Adrenal gland (tissue), 5 donors: ENCODE measurements at regions not wholly inside any gene's neighbourhood (a gene's known extent, or its start where the extent isn't known, plus 50 kb on each side); places are given as distances from the start of the nearest gene placed in this dataset.

Source experiments
- CTCF ChIP-seq, 6 experiments: fragments of 450-650 bp in 4 of 6; fragments of 200-600 bp in 2 of 6; sonication (generic) in 1 of 6; IDR thresholded peaks; 1 replicate in 5 of 6; 2 replicates in 1 of 6; pipeline versions ENCODE4 v1.5.1 to v1.8.0; 2016 to 2021; ENCODE audit warnings: antibody characterized with exemption in 6 of 6, mild to moderate bottlenecking in 2 of 6, moderate library complexity in 1 of 6
- POLR2A ChIP-seq, 2 donors: fragments of 450-650 bp; IDR thresholded peaks; one replicate each; pipeline ENCODE4 v1.6.1; 2017; ENCODE audit warnings: antibody characterized with exemption in 2 of 2, mild to moderate bottlenecking in 2 of 2, moderate library complexity in 1 of 2
- donor health status: DM: no; HTN: no; CAD: no.

- no peak for TF ChIP-seq CTCF (IDR thresholded peaks at IDR 0.05)
- TF ChIP-seq POLR2A (IDR thresholded peaks at IDR 0.05), result no peak
These were observed 128.4 kb upstream of the SPACA7 start for GRCh38 chr13:112247471-112248405.
